ENCODE measurements at regions not wholly inside any gene's neighbourhood (a gene's known extent, or its start where the extent isn't known, plus 50 kb on each side); places are given as distances from the start of the nearest gene placed in this dataset.

DNA sequence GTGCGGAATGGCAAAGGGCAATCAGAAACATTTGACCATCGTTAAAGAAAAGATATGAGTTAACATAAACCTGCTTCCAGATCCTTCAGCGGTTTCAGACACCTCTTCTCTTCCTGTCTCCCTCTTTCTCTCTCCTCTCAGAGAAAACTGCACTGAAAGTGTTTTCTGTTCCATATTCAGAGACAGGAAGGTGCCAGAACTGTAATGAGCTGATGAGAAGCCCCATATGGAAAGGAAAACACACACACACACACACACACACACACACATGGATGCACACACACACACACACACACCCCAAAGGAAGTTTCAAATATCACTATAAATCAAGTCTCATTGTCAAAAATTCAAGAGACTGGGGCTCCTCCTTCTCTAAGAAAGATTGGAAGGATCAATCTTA lies 515.5 kb downstream of the NUF2 start:
- Mint-ChIP-seq H3K36me3 (ENCODE audit: low read depth) (no peaks in the 10 kb centered on the region), H3K4me3 (no peak overlapping the region), H3K27ac (no peak overlapping the region), H3K4me1 (no peaks in the 10 kb centered on the region), H3K9me3 (ENCODE audit: low read depth) (no peaks in the 10 kb centered on the region), H3K27me3 (no peaks in the 10 kb centered on the region)
- CTCF ChIA-PET: no interaction called here
- intact Hi-C loops (cut with DNase I, micrococcal nuclease): no loop called here
- no peak for DNase-seq
- POLR2A ChIA-PET: no interaction called here
- no peak for ATAC-seq

DNA sequence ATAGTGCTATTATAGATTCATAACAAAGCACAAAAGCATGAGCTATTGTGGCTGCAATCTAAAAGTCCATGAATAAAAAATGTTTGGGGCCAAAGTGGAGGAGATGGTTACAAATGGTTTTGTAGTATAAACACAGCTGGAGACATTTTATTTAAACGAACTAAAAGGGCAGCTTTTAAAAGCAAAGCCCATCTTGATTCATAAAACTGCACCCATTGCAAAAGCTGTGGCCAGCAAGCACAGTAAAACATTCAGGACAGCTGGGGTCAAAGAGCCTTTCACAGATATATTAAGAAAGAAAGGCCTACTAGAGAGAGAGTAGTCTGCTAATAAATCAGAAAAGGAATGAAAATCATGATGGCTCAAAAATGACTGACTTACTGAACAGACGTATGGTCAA lies 520.8 kb downstream of the NUF2 start:
- no peaks in the 10 kb centered on the region for H3K27me3 Mint-ChIP-seq
- ChIA-PET POLR2A (interaction anchor here (0.7 kb wide), 1 partner anchor 336 kb away, joined by 3 read pairs; no protein-coding TSS in a partner anchor), CTCF (interaction anchor here (0.9 to 1.2 kb wide), 2 partner anchors 177 to 896 kb away, joined by 3 read pairs; no protein-coding TSS in a partner anchor)
- no peak overlapping the region for H3K27ac Mint-ChIP-seq
- DNase-seq (no peak), ATAC-seq (no peak)
- no peaks in the 10 kb centered on the region for H3K36me3 Mint-ChIP-seq (ENCODE audit: low read depth)
- H3K4me3 Mint-ChIP-seq: no peak overlapping the region
- H3K4me1 Mint-ChIP-seq: no peaks in the 10 kb centered on the region
- H3K9me3 Mint-ChIP-seq (ENCODE audit: low read depth): peaks cover 5% of the 10 kb centered on the region
- intact Hi-C loops (cut with DNase I, micrococcal nuclease): no loop called here

DNA sequence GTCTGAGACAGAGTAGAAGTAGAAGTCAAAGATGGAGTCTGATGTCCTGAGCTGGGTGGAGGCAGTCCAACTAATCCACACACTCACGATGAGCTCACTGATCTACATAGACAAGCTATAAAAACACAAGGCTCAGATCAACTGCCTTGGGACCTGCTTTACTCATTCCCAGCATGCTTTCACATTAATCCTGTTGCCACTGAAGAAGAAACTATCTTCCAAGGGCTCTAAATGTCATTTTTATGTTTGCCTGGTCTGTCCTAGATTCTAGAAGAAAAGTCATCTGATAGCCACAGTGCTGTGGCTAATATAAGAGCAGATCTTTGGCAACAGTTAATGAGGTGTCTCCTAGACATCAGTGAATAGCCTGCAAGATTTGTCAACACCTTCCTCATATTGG lies 522.7 kb downstream of the NUF2 start:
- ChIA-PET CTCF (no interaction called here), POLR2A (no interaction called here)
- Mint-ChIP-seq H3K4me3 (no peak overlapping the region), H3K36me3 (ENCODE audit: low read depth) (no peaks in the 10 kb centered on the region), H3K27me3 (no peaks in the 10 kb centered on the region), H3K9me3 (ENCODE audit: low read depth) (peaks cover 5% of the 10 kb centered on the region), H3K27ac (no peak overlapping the region), H3K4me1 (no peaks in the 10 kb centered on the region)
- DNase-seq: no peak
- intact Hi-C loops (cut with DNase I, micrococcal nuclease): no loop called here
- ATAC-seq: no peak

DNA sequence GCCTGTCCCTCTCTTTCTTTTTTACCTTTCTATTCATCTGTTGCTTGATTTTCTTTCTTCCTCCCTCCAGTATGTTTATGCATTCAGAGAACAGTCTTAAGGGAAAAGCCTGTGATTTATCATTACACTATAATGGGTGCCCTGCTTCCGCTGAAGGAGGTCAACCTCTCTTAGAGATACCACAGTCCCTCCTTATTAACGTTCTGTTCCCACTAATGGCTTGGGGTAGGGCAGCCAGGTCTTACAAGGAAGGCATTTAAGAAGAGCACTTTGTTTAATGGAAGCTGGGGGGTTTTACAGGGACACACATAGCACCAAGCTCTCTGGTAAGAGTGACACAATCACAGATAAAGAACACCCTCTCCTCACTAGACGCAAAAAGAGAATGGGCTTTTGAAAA lies 523.5 kb downstream of the NUF2 start:
- ATAC-seq (no peak), DNase-seq (no peak)
- POLR2A ChIA-PET: no interaction called here
- no peaks in the 10 kb centered on the region for H3K4me1 Mint-ChIP-seq
- H3K9me3 Mint-ChIP-seq (ENCODE audit: low read depth): peaks cover 5% of the 10 kb centered on the region
- H3K27me3 Mint-ChIP-seq: no peaks in the 10 kb centered on the region
- H3K27ac Mint-ChIP-seq: no peak overlapping the region
- intact Hi-C loops (cut with DNase I, micrococcal nuclease): no loop called here
- H3K4me3 Mint-ChIP-seq: no peak overlapping the region
- CTCF ChIA-PET: no interaction called here
- H3K36me3 Mint-ChIP-seq (ENCODE audit: low read depth): no peaks in the 10 kb centered on the region

DNA sequence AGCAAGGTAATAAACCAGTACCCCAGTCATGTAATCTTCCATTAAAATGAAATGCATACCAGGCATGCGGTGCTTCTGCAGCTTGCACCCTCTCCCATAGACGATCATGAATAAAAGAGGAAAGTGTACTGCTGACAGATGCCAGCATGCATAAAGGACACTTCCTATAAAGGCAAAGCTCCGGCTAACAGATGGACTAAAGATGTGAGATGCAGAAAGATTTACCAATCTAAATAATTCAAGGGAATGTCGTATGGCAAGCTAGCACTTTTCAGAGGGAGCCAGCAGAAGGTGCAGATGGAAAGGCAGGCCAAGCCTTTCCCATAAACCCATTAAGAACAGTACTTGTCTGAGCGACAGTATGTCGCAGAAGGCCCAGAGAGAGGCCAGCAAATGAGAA lies 542.0 kb downstream of the NUF2 start:
- CTCF ChIA-PET: interaction anchor here (0.6 kb wide), 1 partner anchor 237 kb away, joined by 3 read pairs; no protein-coding TSS in a partner anchor
- ATAC-seq: no peak
- intact Hi-C loops (cut with DNase I, micrococcal nuclease): no loop called here
- no peak overlapping the region for H3K27ac Mint-ChIP-seq
- no peak for DNase-seq
- H3K36me3 Mint-ChIP-seq (ENCODE audit: low read depth): no peaks in the 10 kb centered on the region
- POLR2A ChIA-PET: no interaction called here
- no peaks in the 10 kb centered on the region for H3K27me3 Mint-ChIP-seq
- H3K4me1 Mint-ChIP-seq: no peaks in the 10 kb centered on the region
- H3K9me3 Mint-ChIP-seq (ENCODE audit: low read depth): peaks cover 7% of the 10 kb centered on the region
- no peak overlapping the region for H3K4me3 Mint-ChIP-seq

DNA sequence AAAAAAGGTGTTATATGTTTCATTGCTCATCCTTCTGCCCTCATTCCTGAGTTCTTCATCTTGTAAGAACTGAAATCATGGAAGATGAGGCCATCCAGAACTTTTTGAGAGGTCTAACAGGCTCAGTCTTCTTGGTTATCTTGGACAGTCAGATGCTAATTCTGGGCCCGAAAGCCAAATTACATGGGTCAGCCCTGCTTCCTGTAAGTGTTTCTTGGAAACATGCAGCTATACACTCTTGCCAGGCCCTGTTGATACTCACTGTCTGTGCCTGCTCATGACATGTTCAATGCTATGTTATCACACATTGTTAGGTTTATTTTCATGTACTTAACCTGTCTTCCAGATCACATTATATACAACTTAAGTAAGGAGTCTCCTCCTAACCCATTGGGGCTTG lies 542.5 kb downstream of the NUF2 start:
- Mint-ChIP-seq H3K9me3 (ENCODE audit: low read depth) (peaks cover 9% of the 10 kb centered on the region), H3K36me3 (ENCODE audit: low read depth) (no peaks in the 10 kb centered on the region), H3K4me3 (no peak overlapping the region), H3K27ac (no peak overlapping the region), H3K4me1 (no peaks in the 10 kb centered on the region), H3K27me3 (no peaks in the 10 kb centered on the region)
- ChIA-PET CTCF (no interaction called here), POLR2A (no interaction called here)
- ATAC-seq (no peak), DNase-seq (no peak)
- intact Hi-C loops (cut with DNase I, micrococcal nuclease): no loop called here

DNA sequence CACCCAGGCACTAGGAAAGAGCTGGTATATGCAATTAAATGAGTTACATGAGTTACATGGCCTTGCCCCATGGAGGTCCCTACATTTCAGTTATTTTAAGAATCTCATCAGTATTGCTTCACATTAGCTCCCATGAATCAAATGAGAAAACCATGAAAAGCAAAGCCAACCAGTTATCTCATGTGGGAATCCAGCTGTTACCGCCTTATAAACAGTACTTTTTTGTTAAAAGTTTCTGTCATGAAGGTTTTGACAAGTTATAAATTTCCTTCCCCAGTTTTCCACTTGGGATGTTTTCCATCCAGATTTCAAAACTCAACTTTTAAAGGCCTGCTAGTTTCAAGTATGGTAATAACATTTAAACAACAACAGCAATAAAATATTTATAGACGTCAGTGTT lies 544.8 kb downstream of the NUF2 start:
- H3K4me3 Mint-ChIP-seq: no peak overlapping the region
- H3K27me3 Mint-ChIP-seq: no peaks in the 10 kb centered on the region
- H3K9me3 Mint-ChIP-seq (ENCODE audit: low read depth): peaks cover 6% of the 10 kb centered on the region
- H3K4me1 Mint-ChIP-seq: no peaks in the 10 kb centered on the region
- no peaks in the 10 kb centered on the region for H3K36me3 Mint-ChIP-seq (ENCODE audit: low read depth)
- no peak overlapping the region for H3K27ac Mint-ChIP-seq
- ChIA-PET POLR2A (no interaction called here), CTCF (no interaction called here)
- DNase-seq (no peak), ATAC-seq (no peak)
- intact Hi-C loops (cut with DNase I, micrococcal nuclease): no loop called here

DNA sequence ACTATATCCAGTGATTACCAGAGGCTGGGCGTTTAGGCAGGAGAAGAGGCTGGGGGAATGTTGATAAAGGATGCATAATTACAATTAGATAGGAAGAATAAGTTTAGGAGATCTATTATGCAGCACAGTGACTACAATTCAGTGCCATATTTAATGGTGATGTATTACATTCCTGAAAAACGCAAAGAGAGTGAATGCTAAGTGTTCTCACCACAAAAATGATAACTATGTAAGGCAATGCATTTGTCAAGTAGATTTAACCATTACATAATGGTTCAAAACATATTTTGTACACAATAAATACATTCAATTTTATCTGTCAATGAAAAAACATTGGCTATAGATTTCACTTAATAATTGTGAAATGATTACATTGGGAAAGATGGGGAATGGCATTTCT lies 548.9 kb downstream of the NUF2 start:
- Mint-ChIP-seq H3K36me3 (ENCODE audit: low read depth) (no peaks in the 10 kb centered on the region), H3K4me1 (no peaks in the 10 kb centered on the region), H3K27ac (no peak overlapping the region), H3K9me3 (ENCODE audit: low read depth) (peaks cover 8% of the 10 kb centered on the region), H3K27me3 (no peaks in the 10 kb centered on the region), H3K4me3 (no peak overlapping the region)
- intact Hi-C loops (cut with DNase I, micrococcal nuclease): no loop called here
- ChIA-PET CTCF (no interaction called here), POLR2A (no interaction called here)
- DNase-seq: no peak
- ATAC-seq: no peak

DNA sequence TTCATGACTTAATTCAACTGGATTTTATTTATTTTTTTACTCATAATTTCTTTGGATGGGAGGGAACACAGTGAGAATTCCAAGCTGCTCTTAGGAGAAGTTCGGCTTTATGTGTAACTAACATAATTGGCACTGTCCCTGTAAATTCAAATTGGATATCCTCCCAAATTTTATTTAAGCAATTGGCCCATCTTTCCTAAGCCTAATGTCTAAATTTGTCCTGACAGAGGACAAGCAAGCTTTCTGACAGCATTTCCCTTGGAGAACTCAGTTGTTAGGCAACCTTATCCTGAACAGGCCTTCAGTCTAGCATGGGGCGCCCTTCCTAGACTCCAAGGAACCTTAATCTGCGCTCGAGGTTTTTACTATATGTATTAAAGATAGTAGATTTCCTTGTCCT lies 550.3 kb downstream of the NUF2 start:
- no peak for DNase-seq
- CTCF ChIA-PET: no interaction called here
- H3K27ac Mint-ChIP-seq: no peak overlapping the region

DNA sequence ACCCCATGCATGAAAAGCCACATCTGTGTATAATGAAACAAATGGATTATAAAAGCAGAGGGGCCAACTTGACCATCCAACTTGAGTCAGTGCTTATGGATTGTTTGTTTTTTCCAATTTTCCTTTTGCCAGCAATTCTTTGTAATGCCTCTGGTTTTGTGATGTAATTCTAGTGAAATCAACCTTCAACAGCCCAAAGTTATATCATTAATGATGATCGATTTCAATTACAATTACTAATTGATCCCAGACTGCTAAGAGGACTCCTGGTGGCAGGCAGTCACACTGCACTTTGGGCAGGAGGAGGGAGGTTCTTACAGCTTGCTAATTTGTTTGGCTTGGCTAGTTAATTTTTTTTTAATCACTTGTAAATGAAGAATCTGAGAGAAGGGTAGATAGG lies 552.3 kb downstream of the NUF2 start:
- Mint-ChIP-seq H3K27ac (no peak overlapping the region), H3K4me1 (no peaks in the 10 kb centered on the region), H3K4me3 (no peak overlapping the region), H3K36me3 (ENCODE audit: low read depth) (no peaks in the 10 kb centered on the region), H3K9me3 (ENCODE audit: low read depth) (peaks cover 3% of the 10 kb centered on the region), H3K27me3 (no peaks in the 10 kb centered on the region)
- DNase-seq (no peak), ATAC-seq (no peak)
- CTCF ChIA-PET: interaction anchor here (0.6 to 0.9 kb wide), 4 partner anchors 25 to 444 kb away, joined by 3 to 4 read pairs (median 3); no protein-coding TSS in a partner anchor
- POLR2A ChIA-PET: no interaction called here
- intact Hi-C loops (cut with DNase I, micrococcal nuclease): no loop called here

More for the DNA sequence above, 550.3 kb downstream of the NUF2 start:
- no peaks in the 10 kb centered on the region for H3K27me3 Mint-ChIP-seq
- no peaks in the 10 kb centered on the region for H3K36me3 Mint-ChIP-seq (ENCODE audit: low read depth)
- ATAC-seq: no peak
- POLR2A ChIA-PET: no interaction called here
- peaks cover 8% of the 10 kb centered on the region for H3K9me3 Mint-ChIP-seq (ENCODE audit: low read depth)
- no peaks in the 10 kb centered on the region for H3K4me1 Mint-ChIP-seq
- intact Hi-C loops (cut with DNase I, micrococcal nuclease): no loop called here
- H3K4me3 Mint-ChIP-seq: no peak overlapping the region

DNA sequence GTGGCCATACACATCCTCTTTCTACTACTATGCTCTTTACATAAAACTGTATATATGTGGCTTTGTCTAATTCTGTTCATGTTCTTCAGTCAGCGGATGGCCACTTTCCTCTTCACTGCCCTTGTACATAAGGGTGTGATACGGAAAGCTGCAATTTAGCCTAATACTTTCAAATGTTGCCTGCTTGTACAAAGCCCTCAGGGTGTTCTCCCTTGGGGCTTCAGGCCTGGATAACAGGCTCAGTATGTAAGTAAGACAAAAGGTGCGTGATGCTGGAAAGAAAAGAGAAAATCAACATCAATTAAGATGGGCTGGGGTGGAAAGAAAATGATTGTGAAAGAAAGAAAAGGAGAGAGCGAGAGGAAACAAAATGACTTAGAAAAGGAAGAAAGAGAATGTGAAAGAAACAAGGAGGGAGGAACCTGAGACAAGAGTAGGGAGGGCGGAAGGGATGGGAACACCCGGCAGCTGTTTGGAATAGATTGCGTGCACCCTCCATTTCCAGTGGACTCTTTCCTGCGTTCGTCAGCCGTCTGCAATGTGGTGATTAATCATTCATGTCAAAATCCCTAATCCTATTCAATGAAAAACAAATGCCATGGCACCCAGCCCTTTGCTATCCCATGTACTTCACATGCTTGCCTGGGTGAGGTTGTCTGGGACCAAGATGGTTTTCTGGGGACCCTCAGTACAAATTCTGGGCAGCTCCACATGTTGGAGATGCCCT lies 553.6 kb downstream of the NUF2 start:
- DNase-seq (no peak), ATAC-seq (no peak)
- Mint-ChIP-seq H3K27me3 (no peaks in the 10 kb centered on the region), H3K4me3 (no peak overlapping the region), H3K27ac (no peak overlapping the region), H3K4me1 (no peaks in the 10 kb centered on the region), H3K9me3 (ENCODE audit: low read depth) (peaks cover 3% of the 10 kb centered on the region), H3K36me3 (ENCODE audit: low read depth) (no peaks in the 10 kb centered on the region)
- ChIA-PET CTCF (no interaction called here), POLR2A (no interaction called here)
- intact Hi-C loops (cut with DNase I, micrococcal nuclease): no loop called here

DNA sequence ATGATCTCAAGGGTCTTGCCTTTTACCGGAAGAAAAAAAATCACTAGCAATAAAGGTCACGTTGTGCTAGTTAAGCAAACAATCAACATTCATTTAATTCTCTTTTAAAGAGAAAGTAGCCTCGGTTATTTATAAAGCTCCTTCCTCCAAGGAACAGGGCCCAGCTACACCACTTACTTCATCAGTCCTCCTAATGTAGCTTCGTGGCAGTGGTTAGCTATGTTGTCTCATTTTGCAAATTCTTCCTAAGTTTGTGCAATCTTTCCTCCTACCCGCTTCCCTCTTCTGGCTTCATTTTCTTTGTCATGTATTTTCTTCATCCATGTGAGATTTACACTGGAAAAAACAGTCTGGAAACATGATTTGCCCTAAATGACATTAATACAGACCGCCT lies 554.2 kb downstream of the NUF2 start:
- peaks cover 3% of the 10 kb centered on the region for H3K9me3 Mint-ChIP-seq (ENCODE audit: low read depth)
- H3K27me3 Mint-ChIP-seq: no peaks in the 10 kb centered on the region
- no peak overlapping the region for H3K4me3 Mint-ChIP-seq
- no peak for DNase-seq
- no peaks in the 10 kb centered on the region for H3K36me3 Mint-ChIP-seq (ENCODE audit: low read depth)
- CTCF ChIA-PET: no interaction called here
- H3K27ac Mint-ChIP-seq: no peak overlapping the region
- no peaks in the 10 kb centered on the region for H3K4me1 Mint-ChIP-seq
- intact Hi-C loops (cut with DNase I, micrococcal nuclease): no loop called here
- POLR2A ChIA-PET: no interaction called here
- ATAC-seq: no peak

DNA sequence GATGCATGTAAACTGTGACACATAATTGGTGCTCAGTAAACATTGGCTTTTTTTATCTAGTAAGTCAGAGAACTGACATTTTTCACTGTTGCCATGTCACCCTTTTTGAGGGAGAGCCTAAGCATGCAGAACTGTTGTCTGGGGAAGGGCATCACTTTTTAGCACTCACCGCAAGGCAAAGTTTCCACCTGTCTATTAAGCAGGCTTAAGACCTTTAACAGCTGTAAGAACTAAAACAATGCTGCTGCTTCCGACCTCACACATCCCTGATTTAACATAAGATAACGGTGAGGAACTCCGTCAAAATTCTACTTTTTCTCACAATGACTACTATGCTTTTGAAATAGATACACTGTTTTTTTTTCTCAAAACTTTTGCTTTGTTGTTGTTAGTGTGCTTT lies 554.8 kb downstream of the NUF2 start:
- H3K4me3 Mint-ChIP-seq: no peak overlapping the region
- no peaks in the 10 kb centered on the region for H3K4me1 Mint-ChIP-seq
- H3K27me3 Mint-ChIP-seq: no peaks in the 10 kb centered on the region
- peaks cover 3% of the 10 kb centered on the region for H3K9me3 Mint-ChIP-seq (ENCODE audit: low read depth)
- no peaks in the 10 kb centered on the region for H3K36me3 Mint-ChIP-seq (ENCODE audit: low read depth)
- no peak overlapping the region for H3K27ac Mint-ChIP-seq
- intact Hi-C loops (cut with DNase I, micrococcal nuclease): no loop called here
- ChIA-PET CTCF (no interaction called here), POLR2A (no interaction called here)
- DNase-seq (no peak), ATAC-seq (no peak)

Measured in activated CD4-positive, alpha-beta T cell treated with anti-CD3 and anti-CD28 coated beads for 36 hours (primary cell).